ENCODE measurements at regions not wholly inside any gene's neighbourhood (a gene's known extent, or its start where the extent isn't known, plus 50 kb on each side); places are given as distances from the start of the nearest gene placed in this dataset.

DNA sequence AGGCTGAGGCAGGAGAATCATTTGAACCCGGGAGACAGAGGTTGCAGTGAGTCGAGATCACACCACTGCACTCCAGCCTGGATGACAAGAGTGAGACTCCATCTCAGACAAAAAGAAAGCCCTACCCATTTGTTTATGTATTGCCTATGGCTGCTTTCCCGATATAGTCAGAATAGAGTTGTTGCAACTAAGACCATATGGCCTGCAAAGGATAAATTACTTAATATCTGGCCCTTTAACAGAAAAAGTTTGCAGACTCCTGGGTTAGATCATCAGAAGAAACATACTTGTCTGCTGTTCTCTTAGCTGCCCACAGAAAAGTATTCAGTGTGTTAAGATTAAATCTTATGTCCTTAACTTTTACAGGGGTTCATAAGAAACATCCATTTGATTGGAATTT lies 122.4 kb upstream of the VASH1 start:
- TF ChIP-seq, protein P1, sequence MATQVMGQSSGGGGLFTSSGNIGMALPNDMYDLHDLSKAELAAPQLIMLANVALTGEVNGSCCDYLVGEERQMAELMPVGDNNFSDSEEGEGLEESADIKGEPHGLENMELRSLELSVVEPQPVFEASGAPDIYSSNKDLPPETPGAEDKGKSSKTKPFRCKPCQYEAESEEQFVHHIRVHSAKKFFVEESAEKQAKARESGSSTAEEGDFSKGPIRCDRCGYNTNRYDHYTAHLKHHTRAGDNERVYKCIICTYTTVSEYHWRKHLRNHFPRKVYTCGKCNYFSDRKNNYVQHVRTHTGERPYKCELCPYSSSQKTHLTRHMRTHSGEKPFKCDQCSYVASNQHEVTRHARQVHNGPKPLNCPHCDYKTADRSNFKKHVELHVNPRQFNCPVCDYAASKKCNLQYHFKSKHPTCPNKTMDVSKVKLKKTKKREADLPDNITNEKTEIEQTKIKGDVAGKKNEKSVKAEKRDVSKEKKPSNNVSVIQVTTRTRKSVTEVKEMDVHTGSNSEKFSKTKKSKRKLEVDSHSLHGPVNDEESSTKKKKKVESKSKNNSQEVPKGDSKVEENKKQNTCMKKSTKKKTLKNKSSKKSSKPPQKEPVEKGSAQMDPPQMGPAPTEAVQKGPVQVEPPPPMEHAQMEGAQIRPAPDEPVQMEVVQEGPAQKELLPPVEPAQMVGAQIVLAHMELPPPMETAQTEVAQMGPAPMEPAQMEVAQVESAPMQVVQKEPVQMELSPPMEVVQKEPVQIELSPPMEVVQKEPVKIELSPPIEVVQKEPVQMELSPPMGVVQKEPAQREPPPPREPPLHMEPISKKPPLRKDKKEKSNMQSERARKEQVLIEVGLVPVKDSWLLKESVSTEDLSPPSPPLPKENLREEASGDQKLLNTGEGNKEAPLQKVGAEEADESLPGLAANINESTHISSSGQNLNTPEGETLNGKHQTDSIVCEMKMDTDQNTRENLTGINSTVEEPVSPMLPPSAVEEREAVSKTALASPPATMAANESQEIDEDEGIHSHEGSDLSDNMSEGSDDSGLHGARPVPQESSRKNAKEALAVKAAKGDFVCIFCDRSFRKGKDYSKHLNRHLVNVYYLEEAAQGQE (IDR thresholded peaks at IDR 0.05; ENCODE audit: insufficient replicate concordance, low read depth), result no peak

GRCh38 chr14:76639606-76640229 lies 121.5 kb upstream of the VASH1 start:
- no peaks in the 10 kb centered on the region for H3K27me3 ChIP-seq (ENCODE audit: insufficient read depth, poor library complexity, severe bottlenecking)

More for the DNA sequence above, 122.4 kb upstream of the VASH1 start:
- no peak overlapping the region for H3K4me3 ChIP-seq (replicated peaks; ENCODE audit: insufficient read depth, low read length)
- no peak for DNase-seq (ENCODE audit: low read depth in 1 of 2, low spot score in 1 of 2)
- H3K27me3 ChIP-seq (ENCODE audit: insufficient read depth, poor library complexity, severe bottlenecking), result no peaks in the 10 kb centered on the region
- H3K27ac ChIP-seq (replicated peaks), result no peak overlapping the region

DNA sequence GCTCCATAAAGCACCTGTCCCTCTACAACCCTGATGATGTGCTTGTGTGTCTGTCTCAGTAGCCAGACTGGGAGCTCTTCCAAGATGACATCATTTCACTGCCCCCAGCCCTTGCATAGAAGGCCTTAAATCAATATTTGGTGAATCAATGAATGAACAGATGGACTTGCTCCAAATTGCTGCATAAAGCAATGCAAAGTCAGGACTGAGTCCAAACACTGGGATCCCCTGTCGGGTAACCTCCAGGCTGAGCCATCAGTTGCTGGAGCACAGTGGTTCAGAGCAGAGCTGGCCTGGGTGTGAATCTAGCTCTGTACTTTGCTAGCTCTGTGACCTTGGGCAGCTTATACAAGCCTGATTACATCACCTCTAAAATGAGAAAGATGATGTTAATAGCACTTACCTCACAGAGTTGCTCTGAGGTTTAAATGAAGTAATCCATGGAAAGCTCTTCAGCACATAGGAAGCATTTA lies 120.3 kb upstream of the VASH1 start:
- no peak overlapping the region for H3K4me3 ChIP-seq (replicated peaks; ENCODE audit: insufficient read depth, low read length)
- no peaks in the 10 kb centered on the region for H3K27me3 ChIP-seq (ENCODE audit: insufficient read depth, poor library complexity, severe bottlenecking)
- H3K27ac ChIP-seq (replicated peaks), result no peak overlapping the region
- TF ChIP-seq POLR2AphosphoS5 (IDR thresholded peaks at IDR 0.05; ENCODE audit: low read depth), result no peak
- TF ChIP-seq, protein P1 (IDR thresholded peaks at IDR 0.05; ENCODE audit: insufficient replicate concordance, low read depth), result no peak
- DNase-seq (ENCODE audit: low read depth in 1 of 2, low spot score in 1 of 2), result no peak

More at GRCh38 chr14:76639606-76640229, 121.5 kb upstream of the VASH1 start:
- no peak for DNase-seq (ENCODE audit: low read depth in 1 of 2, low spot score in 1 of 2)
- Histone ChIP-seq H3K27ac (replicated peaks) (no peak overlapping the region), H3K4me3 (replicated peaks; ENCODE audit: insufficient read depth, low read length) (no peak overlapping the region)
- TF ChIP-seq, protein P1 (IDR thresholded peaks at IDR 0.05; ENCODE audit: insufficient replicate concordance, low read depth), result no peak
- no peak for TF ChIP-seq POLR2AphosphoS5 (IDR thresholded peaks at IDR 0.05; ENCODE audit: low read depth)
- no peak for TF ChIP-seq GABPA (IDR thresholded peaks at IDR 0.05; ENCODE audit: low read depth)
- TF ChIP-seq CTCF (IDR thresholded peaks at IDR 0.05; ENCODE audit: insufficient read depth, low read length), result no peak
- TF ChIP-seq SPI1 (IDR thresholded peaks at IDR 0.05; ENCODE audit: borderline replicate concordance, low read depth), result no peak

DNA sequence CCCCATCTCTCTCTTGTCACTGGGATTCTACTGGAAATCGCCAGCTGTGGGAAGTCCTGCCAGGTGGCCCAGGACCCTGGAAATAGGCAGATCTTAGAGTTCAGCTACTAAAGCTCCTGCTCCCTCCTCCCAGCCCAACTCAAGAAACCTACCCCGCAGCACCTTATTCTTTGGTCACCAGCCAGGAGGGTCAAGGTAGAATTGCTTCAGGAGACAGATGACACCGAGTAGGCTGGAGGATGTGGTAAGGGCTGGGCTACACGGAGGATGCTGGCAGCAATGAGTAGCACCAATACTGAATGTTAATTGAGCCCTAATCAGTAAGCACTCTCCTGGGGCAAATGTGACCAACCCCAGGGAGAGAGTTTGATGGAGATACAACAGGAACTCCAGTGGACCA lies 119.7 kb upstream of the VASH1 start:
- DNase-seq (ENCODE audit: low read depth in 1 of 2, low spot score in 1 of 2), result no peak
- no peak for TF ChIP-seq POLR2AphosphoS5 (IDR thresholded peaks at IDR 0.05; ENCODE audit: low read depth)
- no peak for TF ChIP-seq SPI1 (IDR thresholded peaks at IDR 0.05; ENCODE audit: borderline replicate concordance, low read depth)
- no peak for TF ChIP-seq CTCF (IDR thresholded peaks at IDR 0.05; ENCODE audit: insufficient read depth, low read length)
- TF ChIP-seq, protein P1 (IDR thresholded peaks at IDR 0.05; ENCODE audit: insufficient replicate concordance, low read depth), result no peak
- no peak for TF ChIP-seq GABPA (IDR thresholded peaks at IDR 0.05; ENCODE audit: low read depth)
- no peak overlapping the region for H3K27ac ChIP-seq (replicated peaks)
- no peaks in the 10 kb centered on the region for H3K27me3 ChIP-seq (ENCODE audit: insufficient read depth, poor library complexity, severe bottlenecking)
- no peak overlapping the region for H3K4me3 ChIP-seq (replicated peaks; ENCODE audit: insufficient read depth, low read length)

All from HL-60 (cell line).